ENCODE measurements at regions not wholly inside any gene's neighbourhood (a gene's known extent, or its start where the extent isn't known, plus 50 kb on each side); places are given as distances from the start of the nearest gene placed in this dataset.

- DNase-seq (ENCODE audit: low spot score): no peak
- Mint-ChIP-seq H3K4me1 (peaks cover 62% of the 10 kb centered on the region), H3K4me3 (no peak overlapping the region), H3K36me3 (no peaks in the 10 kb centered on the region), H3K9me3 (no peaks in the 10 kb centered on the region), H3K27ac (no peak overlapping the region), H3K27me3 (ENCODE audit: low read depth) (no peaks in the 10 kb centered on the region; the same call in 1 of the 2 replicates)
- ATAC-seq: no peak
- CTCF ChIA-PET: no interaction called here
- TF ChIP-seq ZMAT4 (CRISPR knock-in tag; IDR thresholded peaks at IDR 0.05) (no peak), ZNF416 (CRISPR knock-in tag; IDR thresholded peaks at IDR 0.05) (no peak), IRF2 (CRISPR knock-in tag; IDR thresholded peaks at IDR 0.05; ENCODE audit: borderline replicate concordance, low read depth) (no peak), AR (CRISPR knock-in tag; IDR thresholded peaks at IDR 0.05) (no peak), CBFB (CRISPR knock-in tag; IDR thresholded peaks at IDR 0.05; ENCODE audit: low read depth) (no peak), PREB (CRISPR knock-in tag; IDR thresholded peaks at IDR 0.05; ENCODE audit: borderline replicate concordance) (no peak), TEAD1 (CRISPR knock-in tag; IDR thresholded peaks at IDR 0.05) (no peak), ZBTB21 (CRISPR knock-in tag; IDR thresholded peaks at IDR 0.05; ENCODE audit: borderline replicate concordance) (no peak), ZBTB43 (CRISPR knock-in tag; IDR thresholded peaks at IDR 0.05) (no peak), USF2 (CRISPR knock-in tag; IDR thresholded peaks at IDR 0.05) (no peak)
- POLR2A ChIA-PET: no interaction called here
Observed at GRCh38 chr17:77831474-77832179, 126.9 kb upstream of the TNRC6C start.

GRCh38 chr17:77832180-77832560 is 126.3 kb upstream of the TNRC6C start:
- H3K27ac Mint-ChIP-seq: no peak overlapping the region
- H3K27me3 Mint-ChIP-seq (ENCODE audit: low read depth): no peaks in the 10 kb centered on the region; the same call in 1 of the 2 replicates
- H3K4me3 Mint-ChIP-seq: no peak overlapping the region
- no peaks in the 10 kb centered on the region for H3K36me3 Mint-ChIP-seq
- CTCF ChIA-PET: no interaction called here
- POLR2A ChIA-PET: interaction anchor here (0.6 kb wide), 1 partner anchor 392 kb away, joined by 3 read pairs; no protein-coding TSS in a partner anchor
- ATAC-seq (no peak), DNase-seq (ENCODE audit: low spot score) (no peak)
- no peaks in the 10 kb centered on the region for H3K9me3 Mint-ChIP-seq
- H3K4me1 Mint-ChIP-seq: peaks cover 60% of the 10 kb centered on the region
- TF ChIP-seq MLX (CRISPR knock-in tag; IDR thresholded peaks at IDR 0.05) (no peak), TCF7 (CRISPR knock-in tag; IDR thresholded peaks at IDR 0.05; ENCODE audit: low read depth) (no peak), ZNF121 (CRISPR knock-in tag; IDR thresholded peaks at IDR 0.05) (no peak), PREB (CRISPR knock-in tag; IDR thresholded peaks at IDR 0.05; ENCODE audit: borderline replicate concordance) (no peak), CDX4 (CRISPR knock-in tag; IDR thresholded peaks at IDR 0.05; ENCODE audit: borderline replicate concordance) (no peak), FOXJ3 (CRISPR knock-in tag; IDR thresholded peaks at IDR 0.05; ENCODE audit: borderline replicate concordance) (no peak), AR (CRISPR knock-in tag; IDR thresholded peaks at IDR 0.05) (no peak), ZNF138 (CRISPR knock-in tag; conservative IDR thresholded peaks at IDR 0.05) (no peak), ZNF219 (CRISPR knock-in tag; IDR thresholded peaks at IDR 0.05; ENCODE audit: borderline replicate concordance) (no peak), ATF2 (CRISPR knock-in tag; IDR thresholded peaks at IDR 0.05; ENCODE audit: borderline replicate concordance, low read depth) (no peak)

All from WTC11 (cell line).